ENCODE measurements at regions not wholly inside any gene's neighbourhood (a gene's known extent, or its start where the extent isn't known, plus 50 kb on each side); places are given as distances from the start of the nearest gene placed in this dataset.

- intact Hi-C loops (cut with micrococcal nuclease; ENCODE audit: unreplicated experiment): no loop called here
- no TSS peak for BruUV-seq (replicated peaks)
- Mint-ChIP-seq H3K27me3 (ENCODE audit: unreplicated experiment) (no peaks in the 10 kb centered on the region), H3K4me1 (ENCODE audit: low read depth, unreplicated experiment) (peaks cover 78% of the 10 kb centered on the region), H3K27ac (ENCODE audit: unreplicated experiment) (no peak overlapping the region), H3K36me3 (ENCODE audit: insufficient read depth, unreplicated experiment) (peaks cover 26% of the 10 kb centered on the region), H3K4me3 (ENCODE audit: low read depth, unreplicated experiment) (no peak overlapping the region), H3K9me3 (ENCODE audit: low read depth, unreplicated experiment) (no peaks in the 10 kb centered on the region)
- peak; percentile 53 for DNase-seq
- CTCF ChIA-PET: interaction anchor here (0.7 to 2.1 kb wide), 5 partner anchors 9 to 108 kb away, joined by 3 to 9 read pairs (median 4); no protein-coding TSS in a partner anchor
- TF ChIP-seq CTCF (IDR thresholded peaks at IDR 0.05; ENCODE audit: unreplicated experiment): no peak
These were observed 53.3 kb upstream of the EPB41L1 start for GRCh38 chr20:36101192-36101591.

- TF ChIP-seq CTCF (IDR thresholded peaks at IDR 0.05; ENCODE audit: unreplicated experiment): no peak
- peaks cover 71% of the 10 kb centered on the region for H3K4me1 Mint-ChIP-seq (ENCODE audit: low read depth, unreplicated experiment)
- H3K27ac Mint-ChIP-seq (ENCODE audit: unreplicated experiment): peak overlapping the region; percentile 42
- peaks cover 27% of the 10 kb centered on the region for H3K36me3 Mint-ChIP-seq (ENCODE audit: insufficient read depth, unreplicated experiment)
- H3K27me3 Mint-ChIP-seq (ENCODE audit: unreplicated experiment): no peaks in the 10 kb centered on the region
- DNase-seq: no peak
- intact Hi-C loops (cut with micrococcal nuclease; ENCODE audit: unreplicated experiment): no loop called here
- CTCF ChIA-PET: interaction anchor here (0.6 to 2.1 kb wide), 8 partner anchors 8 to 110 kb away, joined by 4 to 6 read pairs (median 4); no protein-coding TSS in a partner anchor
- H3K9me3 Mint-ChIP-seq (ENCODE audit: low read depth, unreplicated experiment): no peaks in the 10 kb centered on the region
- no TSS peak for BruUV-seq (replicated peaks)
- no peak overlapping the region for H3K4me3 Mint-ChIP-seq (ENCODE audit: low read depth, unreplicated experiment)
These were observed 52.2 kb upstream of the EPB41L1 start for GRCh38 chr20:36102306-36102705.

GRCh38 chr20:36102809-36103596 lies 51.5 kb upstream of the EPB41L1 start:
- Mint-ChIP-seq H3K9me3 (ENCODE audit: low read depth, unreplicated experiment) (no peaks in the 10 kb centered on the region), H3K4me3 (ENCODE audit: low read depth, unreplicated experiment) (no peak overlapping the region), H3K27me3 (ENCODE audit: unreplicated experiment) (no peaks in the 10 kb centered on the region), H3K4me1 (ENCODE audit: low read depth, unreplicated experiment) (peaks cover 64% of the 10 kb centered on the region), H3K27ac (ENCODE audit: unreplicated experiment) (peak overlapping the region; percentile 42), H3K36me3 (ENCODE audit: insufficient read depth, unreplicated experiment) (peaks cover 21% of the 10 kb centered on the region)
- intact Hi-C loops (cut with micrococcal nuclease; ENCODE audit: unreplicated experiment): no loop called here
- CTCF ChIA-PET: interaction anchor here (0.6 to 1.9 kb wide), 8 partner anchors 8 to 124 kb away, joined by 3 to 6 read pairs (median 4); no protein-coding TSS in a partner anchor
- no peak for DNase-seq
- no peak for TF ChIP-seq CTCF (IDR thresholded peaks at IDR 0.05; ENCODE audit: unreplicated experiment)
- no TSS peak for BruUV-seq (replicated peaks)

- no TSS peak for BruUV-seq (replicated peaks)
- CTCF ChIA-PET: interaction anchor here (0.6 to 1.8 kb wide), 3 partner anchors 9 to 488 kb away, joined by 4 to 5 read pairs (median 4); partner anchors contain the start of gene SPAG4
- intact Hi-C loops (cut with micrococcal nuclease; ENCODE audit: unreplicated experiment): no loop called here
- Mint-ChIP-seq H3K27ac (ENCODE audit: unreplicated experiment) (peak overlapping the region; percentile 1), H3K4me1 (ENCODE audit: low read depth, unreplicated experiment) (peaks cover 55% of the 10 kb centered on the region), H3K9me3 (ENCODE audit: low read depth, unreplicated experiment) (no peaks in the 10 kb centered on the region), H3K4me3 (ENCODE audit: low read depth, unreplicated experiment) (no peak overlapping the region), H3K27me3 (ENCODE audit: unreplicated experiment) (no peaks in the 10 kb centered on the region), H3K36me3 (ENCODE audit: insufficient read depth, unreplicated experiment) (peaks cover 23% of the 10 kb centered on the region)
- no peak for DNase-seq
- no peak for TF ChIP-seq CTCF (IDR thresholded peaks at IDR 0.05; ENCODE audit: unreplicated experiment)
These were observed 50.3 kb upstream of the EPB41L1 start for GRCh38 chr20:36104244-36104643.
